AML-193 (cell line): ENCODE measurements at regions not wholly inside any gene's neighbourhood (a gene's known extent, or its start where the extent isn't known, plus 50 kb on each side); places are given as distances from the start of the nearest gene placed in this dataset.

Experiments used
- DNase-seq, 2 experiments: peaks; one replicate each; lab custom pipeline; 2025; lab: John Stamatoyannopoulos, UW

DNA sequence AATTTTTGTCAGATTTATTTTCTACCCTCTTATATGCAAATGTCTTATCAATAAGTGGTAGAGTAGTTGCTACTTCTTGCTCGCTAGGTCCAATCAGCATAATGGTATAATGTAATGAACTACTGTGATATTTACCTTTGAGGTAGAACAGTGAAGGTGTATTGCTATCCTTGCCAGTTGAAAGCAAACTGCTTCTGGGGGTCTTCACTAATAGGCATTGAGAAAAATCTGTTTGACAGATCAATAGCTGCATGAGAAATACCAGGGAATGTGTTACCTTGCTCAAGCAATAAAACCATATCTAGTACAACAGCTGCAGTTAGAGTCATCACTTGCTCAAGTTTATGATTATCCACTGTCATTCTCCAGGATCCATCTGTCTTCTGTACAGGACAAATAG, 50.1 kb upstream of the EFEMP1 start:
- no peak for DNase-seq

DNA sequence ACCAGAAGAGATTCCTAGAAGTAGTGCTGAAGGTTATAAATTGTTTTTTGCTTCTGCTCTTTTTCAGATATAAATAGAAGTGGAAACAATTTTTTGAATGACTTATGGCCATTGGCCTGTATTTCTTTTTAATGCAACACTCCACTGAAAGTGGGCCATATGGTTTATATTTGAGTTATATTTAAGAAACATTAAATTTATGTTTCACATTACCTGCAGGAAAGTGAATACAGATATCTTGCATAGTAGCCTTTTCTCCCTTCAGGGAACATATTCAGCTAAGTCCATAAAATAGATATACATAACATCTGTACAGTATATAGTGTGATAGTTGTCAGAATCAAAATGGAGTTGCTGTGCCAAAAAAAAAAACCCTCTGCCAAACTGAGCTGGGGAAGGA, 53.1 kb upstream of the EFEMP1 start:
- no peak for DNase-seq

DNA sequence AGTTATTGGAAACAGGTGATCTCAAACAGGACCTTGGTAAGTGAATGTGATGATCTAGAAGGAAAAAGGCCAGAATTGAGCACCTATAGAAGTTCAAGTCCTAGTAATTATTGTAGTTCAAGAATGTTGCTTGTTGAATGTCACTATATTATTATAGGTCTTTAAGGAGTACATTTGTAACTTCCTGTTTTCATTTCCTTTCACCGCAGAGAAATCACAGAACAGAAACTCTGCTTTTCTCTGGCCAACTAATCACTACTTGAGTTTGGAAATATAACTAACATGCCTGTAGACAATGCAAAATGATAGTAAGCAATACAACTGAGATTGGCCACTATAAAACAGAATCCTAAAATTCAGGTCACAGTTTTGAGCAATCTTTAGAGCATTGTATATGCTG, 61.8 kb upstream of the EFEMP1 start:
- no peak for DNase-seq

DNA sequence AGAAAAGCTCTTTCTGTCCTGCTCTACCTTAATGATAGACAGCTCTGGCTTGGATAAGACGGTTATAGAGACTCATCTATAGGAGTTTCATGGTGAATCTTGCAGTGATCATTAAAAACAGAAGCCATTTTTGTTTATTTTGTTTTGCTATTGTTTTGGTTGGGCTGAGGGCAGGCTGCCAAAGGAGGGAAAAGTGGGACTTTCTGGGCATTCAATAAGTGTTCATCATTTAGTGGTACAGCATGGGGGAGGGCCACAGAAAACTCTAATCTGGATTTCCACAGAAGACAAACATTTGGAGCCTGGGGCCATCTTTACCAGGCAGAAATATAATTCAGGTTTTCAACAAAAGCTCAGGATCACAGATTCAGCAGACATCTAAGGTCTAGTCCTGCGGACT, 62.4 kb upstream of the EFEMP1 start:
- no peak for DNase-seq

DNA sequence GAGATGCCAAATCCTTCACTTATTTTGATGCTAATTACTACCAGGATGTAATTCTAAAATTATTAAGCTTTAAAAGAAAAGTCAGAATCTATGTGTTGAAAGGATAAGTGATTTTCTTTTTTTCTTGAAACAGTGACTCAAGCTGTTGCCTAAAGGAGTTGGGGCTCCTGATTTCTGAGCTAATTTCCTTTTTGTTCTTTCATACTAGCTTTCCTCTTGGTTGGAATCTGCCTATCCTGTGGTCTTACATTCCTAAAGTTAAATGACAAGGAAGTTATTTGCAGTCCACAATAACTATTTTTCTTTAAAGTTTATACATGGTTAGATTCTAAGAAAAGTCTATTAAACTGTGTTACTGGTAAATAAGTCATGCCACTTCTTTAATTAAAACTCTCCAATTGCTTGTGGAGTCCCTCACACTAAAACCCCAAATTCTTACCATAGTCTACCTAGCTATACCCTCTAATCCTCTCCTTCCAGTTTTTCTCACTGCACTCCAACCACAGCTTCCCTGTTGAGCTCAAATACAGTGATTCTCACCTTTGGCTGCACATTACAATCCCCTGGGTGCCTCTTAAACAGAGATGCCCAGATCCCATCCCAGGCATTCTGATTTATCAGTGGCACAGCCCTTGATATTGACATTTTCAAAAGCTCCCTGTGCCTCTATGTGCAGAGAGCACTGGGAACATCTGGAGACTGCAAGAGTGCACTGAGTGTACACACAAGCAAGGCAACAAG, 63.3 kb upstream of the EFEMP1 start:
- no peak for DNase-seq

DNA sequence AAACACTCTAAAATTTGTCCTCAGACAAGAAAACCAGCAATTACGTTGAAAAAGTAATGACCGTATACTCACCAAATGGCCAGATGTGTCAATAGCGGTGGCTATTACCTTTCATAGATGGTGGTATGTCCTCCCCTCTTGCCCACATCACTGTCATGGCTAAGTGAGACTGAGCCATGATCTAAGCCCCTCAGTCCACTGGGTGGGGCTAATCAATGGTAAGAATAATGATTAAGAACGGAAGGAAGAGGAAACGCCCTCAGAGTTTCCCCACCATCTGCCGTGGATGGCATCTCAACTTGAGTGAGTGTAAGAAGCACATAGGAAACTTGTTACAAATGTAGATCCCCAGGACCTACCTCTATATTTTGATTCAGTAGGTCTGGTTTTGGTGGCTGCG, 65.8 kb upstream of the EFEMP1 start:
- no peak for DNase-seq

DNA sequence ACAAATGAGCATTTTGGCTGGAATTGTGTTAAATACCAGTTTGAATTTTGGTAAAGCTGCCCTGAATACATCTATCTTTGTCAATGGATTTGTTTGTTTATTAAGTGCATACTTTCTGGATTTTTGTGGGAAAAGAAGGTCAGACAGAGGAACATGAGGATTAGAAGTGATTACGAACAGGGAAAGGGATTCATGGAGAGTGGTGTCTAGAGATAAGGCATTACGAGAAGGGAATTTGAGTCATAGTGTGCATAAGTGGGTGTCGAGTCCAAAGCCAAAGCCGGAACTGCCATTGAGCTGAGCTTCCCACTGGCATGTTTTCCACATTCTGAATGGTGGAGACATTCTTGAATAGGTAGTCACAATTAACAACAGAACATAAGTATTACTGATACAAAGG, 68.9 kb upstream of the EFEMP1 start:
- no peak for DNase-seq

DNA sequence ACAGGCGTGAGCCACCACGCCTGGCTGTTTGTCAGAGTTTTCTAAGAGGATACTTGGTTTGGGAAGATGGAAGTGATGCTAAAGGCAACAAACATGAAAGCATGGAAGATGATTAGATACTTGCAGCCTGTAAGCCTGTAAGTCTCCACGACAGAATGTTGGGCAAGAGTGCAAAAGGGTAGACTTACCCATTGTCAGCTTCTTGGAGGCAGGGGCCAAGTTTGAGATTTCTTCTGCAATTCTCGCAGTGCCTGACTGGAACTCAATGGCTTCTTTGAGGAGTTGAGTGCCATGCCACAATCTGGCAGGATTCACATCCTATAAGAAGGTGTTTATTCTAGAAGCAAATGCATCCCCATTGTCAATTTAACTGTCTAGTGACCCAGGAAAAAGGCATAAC, 70.1 kb upstream of the EFEMP1 start:
- no peak for DNase-seq

DNA sequence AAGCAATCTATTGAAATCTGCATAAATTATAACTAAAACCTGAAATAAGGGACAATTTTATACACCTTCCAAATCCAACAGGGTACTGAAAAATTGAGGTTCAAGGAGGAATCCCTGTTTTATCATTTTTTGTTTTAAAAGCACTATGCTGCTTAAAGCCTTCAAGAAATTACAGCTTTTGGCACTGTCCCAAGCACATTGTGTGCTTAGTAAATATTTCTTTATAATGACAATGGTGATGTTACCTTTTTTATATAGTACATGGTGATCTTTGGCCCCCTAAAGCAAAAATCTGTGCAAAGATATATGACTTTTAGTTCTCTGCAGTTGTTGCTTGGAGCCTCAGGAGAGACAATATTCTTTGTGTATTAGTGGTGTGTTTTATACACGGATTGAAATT, 71.6 kb upstream of the EFEMP1 start:
- no peak for DNase-seq

DNA sequence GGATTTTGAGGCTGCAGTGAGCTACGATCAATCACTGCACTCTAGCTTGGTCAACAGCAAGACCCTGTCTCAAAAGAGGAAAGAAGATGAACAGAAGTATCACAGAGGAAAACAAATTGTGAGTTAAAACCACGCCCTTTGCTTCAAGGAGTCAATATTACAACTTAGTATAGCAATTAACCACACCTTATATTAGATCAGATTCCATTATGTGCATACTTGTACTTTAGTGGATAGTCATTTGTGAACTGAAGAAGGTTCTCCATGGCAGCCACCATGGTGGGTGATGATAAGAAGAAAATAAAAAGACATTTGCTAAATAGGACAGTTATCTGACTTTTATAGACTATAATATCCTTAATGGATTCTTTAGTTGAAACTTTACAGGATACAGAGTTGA, 72.3 kb upstream of the EFEMP1 start:
- no peak for DNase-seq

DNA sequence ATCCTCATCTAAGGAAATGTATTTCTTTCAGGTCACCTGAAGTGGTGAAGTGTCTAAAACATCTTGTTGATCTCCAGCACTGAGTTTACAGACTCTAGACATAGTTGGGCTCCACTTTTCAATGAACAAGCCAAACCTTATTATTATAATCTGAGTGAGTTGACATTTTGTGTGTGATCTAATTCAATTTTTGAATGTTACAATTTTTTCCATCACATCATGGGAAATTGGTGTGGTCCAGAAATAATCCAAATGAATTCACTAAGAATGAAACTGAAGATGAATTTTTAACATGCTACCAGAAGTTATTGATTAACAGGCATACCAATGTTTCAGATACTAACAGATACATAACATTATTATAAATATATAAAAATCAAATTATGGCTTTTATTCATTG, 75.6 kb upstream of the EFEMP1 start:
- no peak for DNase-seq

DNA sequence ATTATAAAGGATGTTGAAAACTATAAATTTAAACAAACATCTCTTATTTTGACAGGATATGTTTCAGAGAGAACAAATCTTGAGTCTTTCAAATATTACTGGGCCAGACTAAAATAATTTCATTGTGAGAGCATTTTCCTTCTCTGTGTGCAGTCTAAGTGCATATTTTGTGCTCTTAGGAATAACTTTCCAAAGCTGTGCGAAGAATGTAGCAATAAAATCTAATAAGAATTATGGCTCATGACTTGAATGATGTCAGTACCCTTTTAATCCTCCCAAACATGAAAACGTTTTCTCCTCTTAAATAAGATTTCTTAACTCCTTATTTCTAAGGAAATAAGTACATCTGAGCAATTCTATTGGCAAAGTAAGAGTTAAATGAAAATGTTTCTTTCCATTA, 76.2 kb upstream of the EFEMP1 start:
- no peak for DNase-seq

DNA sequence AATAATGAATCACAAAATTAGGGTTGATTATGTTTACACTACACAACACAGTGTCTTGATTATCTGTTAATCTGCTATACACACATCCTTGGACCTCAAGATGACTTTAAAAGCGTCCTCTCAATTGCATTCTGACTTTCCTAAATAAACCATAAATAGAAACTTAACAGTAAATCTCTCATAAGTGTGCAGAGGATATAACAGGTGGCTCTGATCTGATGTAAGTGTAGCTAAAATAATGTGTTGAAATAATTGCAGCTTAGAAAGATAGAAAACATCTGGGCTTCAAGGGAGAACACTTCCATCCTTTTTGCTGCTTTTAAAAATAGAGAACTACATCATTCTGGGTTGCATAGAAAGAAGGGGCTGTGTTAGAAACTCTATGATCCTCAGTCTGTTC, 78.4 kb upstream of the EFEMP1 start:
- no peak for DNase-seq

DNA sequence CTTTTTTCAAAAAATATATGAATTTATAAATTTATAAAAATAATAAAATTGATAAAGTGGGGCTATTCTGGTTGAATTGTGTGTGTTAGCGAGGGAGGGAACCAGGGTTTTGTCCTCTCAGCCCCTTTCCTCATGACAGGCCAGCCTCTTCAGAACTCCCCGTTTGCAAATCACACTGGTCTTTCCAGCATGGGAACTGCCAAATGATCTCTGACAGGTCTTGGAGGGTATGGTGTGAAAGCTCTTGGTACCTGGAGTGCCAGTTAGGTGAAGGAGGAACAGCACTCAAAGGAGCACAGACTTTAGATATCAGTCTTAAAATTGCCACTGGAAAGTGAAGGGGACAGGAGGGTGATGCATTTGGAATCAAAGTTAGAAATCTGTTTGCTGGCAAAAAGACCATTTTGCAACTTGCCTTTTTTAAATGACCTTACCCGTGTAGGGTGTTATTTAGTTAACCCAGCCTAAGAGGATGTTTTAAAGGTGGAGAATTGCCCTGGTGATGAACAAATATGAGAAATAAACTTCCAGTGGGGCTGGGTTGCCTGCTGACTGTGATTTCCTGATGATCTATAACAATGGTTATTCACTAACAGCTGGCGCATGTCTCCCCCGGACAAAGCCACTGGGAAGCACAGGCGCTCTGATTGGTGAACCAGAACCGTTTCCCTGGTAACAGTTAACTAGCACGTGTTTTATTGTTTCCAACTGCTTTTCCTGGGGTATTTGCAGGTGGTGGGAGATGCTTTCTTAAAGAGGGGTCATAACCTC, 85.3 kb upstream of the EFEMP1 start:
- DNase-seq: no peak

DNA sequence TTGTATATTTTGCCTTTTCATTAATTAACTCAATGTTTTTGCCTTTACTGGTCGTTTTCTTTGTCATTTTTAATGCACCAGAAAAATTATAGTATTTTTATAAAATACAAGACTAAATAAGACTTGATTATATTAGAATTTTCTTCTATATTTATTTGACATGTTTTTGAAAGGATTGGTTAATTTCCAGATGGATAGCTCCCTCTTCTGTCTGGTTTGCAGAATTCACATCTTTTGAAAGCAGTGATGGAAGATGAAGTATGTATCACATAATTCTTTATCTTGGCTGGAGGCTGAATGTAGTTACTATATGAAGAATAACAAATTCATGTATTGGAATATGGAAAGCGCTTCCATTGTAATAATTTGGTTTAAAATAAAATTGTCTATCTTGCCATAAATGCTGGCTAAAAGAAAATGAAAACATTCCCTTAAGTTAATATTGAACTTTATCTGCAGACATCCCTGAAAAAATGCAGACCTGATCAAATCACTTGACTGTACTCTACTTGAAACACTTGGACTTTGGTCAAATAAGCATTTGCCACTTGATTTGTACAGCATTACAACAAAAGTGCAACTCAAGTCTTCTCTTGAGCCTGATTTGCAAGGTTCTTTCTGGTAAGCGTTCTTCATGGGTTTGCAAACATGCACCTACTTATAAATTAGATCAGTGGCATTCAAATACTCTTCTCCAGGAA, 86.3 kb upstream of the EFEMP1 start:
- DNase-seq: peak; percentile 2 to 8

DNA sequence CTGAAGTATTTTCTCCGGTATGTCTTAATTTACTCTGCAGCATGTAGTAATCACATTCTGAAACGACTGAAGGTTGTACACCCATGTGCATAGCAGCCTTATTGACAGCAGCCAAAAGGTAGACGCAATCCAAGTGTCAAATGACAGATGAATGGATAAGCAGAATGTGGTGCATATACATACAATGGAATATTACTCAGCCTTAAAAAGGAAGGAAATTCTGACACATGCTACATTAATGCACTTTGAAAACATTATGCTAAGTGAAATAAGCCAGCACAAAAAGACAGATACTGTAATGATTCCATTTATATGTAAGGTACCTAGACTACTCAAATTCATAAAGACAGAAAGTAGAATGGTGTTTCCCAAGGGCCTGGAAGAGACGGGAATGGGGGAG, 88.0 kb upstream of the EFEMP1 start:
- no peak for DNase-seq

DNA sequence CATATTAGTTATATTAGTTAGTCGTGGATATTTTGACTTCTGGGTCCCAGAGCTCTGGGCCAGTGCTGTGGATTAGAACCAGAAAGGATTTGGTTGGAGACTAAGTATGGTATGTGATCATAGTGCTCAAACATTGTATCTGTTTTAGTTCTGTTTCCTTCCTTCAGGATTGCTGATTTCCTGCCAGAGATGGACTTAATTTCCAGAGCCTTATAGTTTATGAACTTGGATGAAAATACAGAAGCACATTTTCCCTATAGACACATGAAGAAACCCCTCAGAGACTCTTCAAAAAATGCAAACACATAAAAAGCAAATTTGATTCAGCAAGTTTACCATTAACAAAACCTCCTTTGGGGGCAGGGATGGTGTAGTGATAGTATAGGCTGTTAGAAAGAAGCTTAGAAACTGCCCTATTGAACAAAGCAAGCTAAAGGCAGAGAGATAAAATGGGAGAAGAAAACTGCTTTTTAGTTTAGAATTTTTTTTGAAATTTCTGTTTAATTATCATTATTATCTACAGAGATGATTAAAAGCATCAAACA, 88.7 kb upstream of the EFEMP1 start:
- no peak for DNase-seq

DNA sequence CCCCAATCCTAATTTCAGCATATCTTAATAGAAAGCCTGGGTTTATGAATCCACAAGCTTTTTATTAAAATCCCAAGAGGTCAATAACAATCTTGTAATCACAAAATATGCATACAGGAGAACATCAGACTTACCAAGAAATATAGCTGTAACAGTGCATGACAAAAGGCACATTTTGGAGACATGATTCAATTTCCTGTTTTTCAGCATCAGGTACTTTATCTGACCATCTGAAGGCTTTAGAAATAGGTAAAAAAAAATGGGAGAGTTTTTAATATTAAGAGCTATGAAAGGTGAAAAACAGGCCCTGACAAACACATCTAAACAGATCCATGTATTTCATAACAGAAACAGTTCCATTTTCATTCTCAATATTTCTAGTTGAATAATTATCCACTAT, 89.9 kb upstream of the EFEMP1 start:
- no peak for DNase-seq

DNA sequence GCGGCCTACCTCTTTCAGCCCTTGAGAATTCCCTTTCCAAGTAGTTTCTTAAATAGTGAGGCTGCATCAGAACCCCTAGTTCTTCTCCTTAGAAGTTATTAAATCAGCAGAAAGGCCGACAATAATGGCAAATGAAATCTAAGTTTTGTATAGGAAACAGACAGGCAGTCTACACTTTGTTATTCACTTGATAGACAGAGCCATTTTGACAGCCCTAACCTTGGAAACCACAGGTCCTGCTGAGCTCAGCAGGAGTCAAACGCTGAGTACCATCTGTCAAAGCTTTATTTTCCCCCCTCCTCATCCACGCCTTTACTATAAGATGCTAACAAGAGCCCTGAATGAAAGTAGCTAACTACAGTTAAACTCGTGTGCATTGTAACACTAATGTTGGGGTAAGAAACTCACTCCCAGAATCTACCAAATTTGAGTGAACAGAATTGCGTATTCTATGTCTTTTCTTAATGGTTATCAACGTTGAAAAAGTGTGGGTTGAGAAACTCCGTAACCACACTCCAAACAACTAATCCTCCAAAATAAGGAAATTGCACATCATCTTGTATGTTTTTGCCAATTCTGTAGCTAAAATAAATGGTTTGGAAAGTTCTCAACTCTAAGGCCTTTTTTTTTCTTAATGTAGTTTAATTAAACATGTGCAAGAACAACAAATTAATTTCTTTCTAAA, 90.6 kb upstream of the EFEMP1 start:
- no peak for DNase-seq

DNA sequence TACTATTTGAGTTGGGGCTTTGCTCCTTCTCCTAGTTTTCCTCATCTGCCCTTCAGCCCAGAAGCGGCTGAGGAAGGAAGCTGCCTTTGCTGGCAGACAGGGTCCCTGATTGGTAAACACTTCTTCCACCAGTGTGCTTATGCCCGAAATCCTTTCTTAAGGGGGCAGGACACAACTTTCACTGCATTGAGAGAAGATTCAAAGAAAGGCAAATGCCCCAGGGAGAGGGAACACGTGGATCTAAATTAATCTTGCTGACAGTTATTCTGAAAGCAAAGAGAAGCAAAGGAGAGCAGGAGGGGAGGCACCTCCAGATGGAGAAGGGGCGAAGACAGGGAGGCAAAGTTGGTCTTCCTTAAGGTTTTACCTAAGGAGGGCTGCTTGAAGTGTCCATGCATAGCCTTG, 92.1 kb upstream of the EFEMP1 start:
- DNase-seq: no peak

DNA sequence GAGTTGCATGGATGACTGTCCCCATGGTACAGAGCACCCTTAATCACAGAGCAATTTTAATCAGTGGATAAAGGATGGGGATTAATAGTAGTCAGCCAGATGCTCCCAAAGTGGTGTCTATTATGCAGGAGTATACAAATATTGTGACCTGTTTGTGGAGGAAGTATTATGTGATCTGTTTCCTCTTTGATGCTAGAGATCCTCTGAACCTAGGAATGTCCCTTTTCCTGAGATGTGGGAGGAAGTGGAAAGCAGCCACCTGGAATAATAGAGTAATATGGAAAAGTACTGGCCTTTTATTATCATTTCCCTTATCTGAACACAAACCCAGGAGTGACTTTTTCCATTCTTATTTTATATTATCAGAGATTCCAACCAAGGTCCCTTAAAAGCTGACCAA, 94.2 kb upstream of the EFEMP1 start:
- DNase-seq: no peak

DNA sequence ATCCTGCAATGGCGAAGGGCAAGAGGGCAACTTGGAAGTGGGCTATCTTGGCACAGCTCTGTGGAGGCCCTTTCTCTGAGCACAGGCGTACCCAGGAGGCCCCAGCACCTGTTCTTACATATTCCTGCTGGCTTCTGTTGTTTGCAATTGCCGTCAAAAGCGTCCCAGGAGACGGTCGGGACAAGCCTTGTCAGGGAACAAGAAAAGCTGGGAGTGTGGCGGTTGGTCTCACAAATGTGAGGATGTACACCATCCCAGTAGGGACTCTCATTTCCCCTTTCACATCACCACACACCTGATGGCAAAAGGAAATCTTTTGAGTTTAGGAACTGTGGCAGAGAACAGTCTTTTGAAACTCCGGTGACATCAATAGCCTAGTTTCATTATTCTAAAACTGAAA, 94.7 kb upstream of the EFEMP1 start:
- no peak for DNase-seq

DNA sequence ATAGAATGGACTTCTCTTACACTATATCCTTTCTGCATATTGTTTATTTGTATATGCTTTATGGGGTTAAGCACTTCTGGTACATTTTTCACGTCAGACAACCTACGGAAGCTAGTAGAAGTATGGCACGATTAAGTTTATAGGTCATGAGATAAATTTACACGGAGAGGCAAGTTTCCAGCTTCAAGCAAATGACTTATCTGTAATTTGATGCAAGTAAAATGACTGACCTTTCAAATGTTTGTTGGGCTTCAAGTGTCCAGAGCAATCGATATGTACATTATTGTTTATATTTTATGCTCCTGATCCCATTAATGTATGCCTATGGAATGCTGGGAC, 97.5 kb upstream of the EFEMP1 start:
- no peak for DNase-seq
